Left lung (tissue), 4 donors: ENCODE measurements at regions not wholly inside any gene's neighbourhood (a gene's known extent, or its start where the extent isn't known, plus 50 kb on each side); places are given as distances from the start of the nearest gene placed in this dataset.

ENCODE experiments used
- ATAC-seq: fragments of 200-7000 bp; cut with Tn5 transposase; one replicate; pipeline ENCODE4 v1.9.1; 2020; ENCODE audit warnings: moderate library complexity
- DNase-seq, 4 donors: peaks; one replicate each; pipeline ENCODE4 v3.0.0-alpha.2; 2013 to 2020
- H3K27ac ChIP-seq, 2 donors: fragments of 200-600 bp; sonication (generic) in 1 of 2; one replicate each; pipeline versions ENCODE4 v1.5.0 to v1.8.0; 2020 to 2021
- H3K27me3 ChIP-seq, 2 donors: fragments of 200-600 bp; sonication (generic) in 1 of 2; one replicate each; pipeline versions ENCODE4 v1.5.0 to v1.8.0; 2020 to 2021
- H3K36me3 ChIP-seq, 2 donors: fragments of 200-600 bp; sonication (generic) in 1 of 2; one replicate each; pipeline versions ENCODE4 v1.5.0 to v1.8.0; 2020 to 2021
- H3K4me1 ChIP-seq, 2 donors: fragments of 200-600 bp; one replicate each; pipeline ENCODE4 v1.8.0; 2021
- H3K4me3 ChIP-seq, 2 donors: fragments of 200-600 bp; sonication (generic) in 1 of 2; one replicate each; pipeline versions ENCODE4 v1.5.0 to v1.8.0; 2020 to 2021; ENCODE audit warnings: mild to moderate bottlenecking in 1 of 2
- H3K9me3 ChIP-seq, 2 donors: fragments of 200-600 bp; sonication (generic) in 1 of 2; one replicate each; pipeline versions ENCODE4 v1.5.0 to v1.8.0; 2020 to 2021
- intact Hi-C, 2 donors: fragments of 100-400 bp; cut with DNase I; formaldehyde crosslinking; loops; one replicate each; pipeline versions ENCODE4 v1.11.2 to v1.14.2; 2022
- TF ChIP-seq, protein P1 (sequence below), 2 donors: fragments of 200-600 bp; sonication (generic) in 1 of 2; IDR thresholded peaks; one replicate each; pipeline versions ENCODE4 v1.5.0 to v1.8.0; 2021; ENCODE audit warnings: antibody characterized with exemption in 2 of 2
- donor health status: DM: no; HTN: yes; CAD: no.
- donor health status: DM: no; HTN: no; CAD: no.

DNA sequence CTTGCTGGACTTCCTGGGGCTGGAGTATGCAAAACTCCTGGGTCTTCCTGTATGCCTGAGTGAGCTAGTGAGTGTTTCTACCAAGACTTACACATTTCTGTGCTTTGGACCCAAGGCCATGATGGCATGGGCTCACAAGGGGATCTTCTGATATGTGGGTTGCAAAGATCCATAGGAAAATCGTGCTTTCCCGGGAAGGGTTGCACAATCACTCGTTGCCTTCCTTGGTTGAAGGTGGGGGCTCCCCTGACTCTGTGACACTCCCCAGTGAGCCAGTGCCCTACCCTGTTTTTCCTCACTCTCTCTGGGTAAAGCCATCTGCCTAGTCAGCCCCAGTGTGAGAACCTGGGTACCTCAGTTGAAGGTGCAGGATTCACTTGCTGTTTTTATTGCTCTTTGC lies 114.0 kb upstream of the CCDC179 start:
- no peak overlapping the region for H3K4me3 ChIP-seq
- DNase-seq = no peak
- no peak for ATAC-seq
- H3K36me3 ChIP-seq = no peaks in the 10 kb centered on the region
- H3K27ac ChIP-seq = no peak overlapping the region
- peaks cover 0 to 6% of the 10 kb centered on the region in 2 donors for H3K9me3 ChIP-seq
- intact Hi-C loops = no loop called here
- H3K4me1 ChIP-seq = no peaks in the 10 kb centered on the region
- no peaks in the 10 kb centered on the region for H3K27me3 ChIP-seq
- TF ChIP-seq, protein P1, sequence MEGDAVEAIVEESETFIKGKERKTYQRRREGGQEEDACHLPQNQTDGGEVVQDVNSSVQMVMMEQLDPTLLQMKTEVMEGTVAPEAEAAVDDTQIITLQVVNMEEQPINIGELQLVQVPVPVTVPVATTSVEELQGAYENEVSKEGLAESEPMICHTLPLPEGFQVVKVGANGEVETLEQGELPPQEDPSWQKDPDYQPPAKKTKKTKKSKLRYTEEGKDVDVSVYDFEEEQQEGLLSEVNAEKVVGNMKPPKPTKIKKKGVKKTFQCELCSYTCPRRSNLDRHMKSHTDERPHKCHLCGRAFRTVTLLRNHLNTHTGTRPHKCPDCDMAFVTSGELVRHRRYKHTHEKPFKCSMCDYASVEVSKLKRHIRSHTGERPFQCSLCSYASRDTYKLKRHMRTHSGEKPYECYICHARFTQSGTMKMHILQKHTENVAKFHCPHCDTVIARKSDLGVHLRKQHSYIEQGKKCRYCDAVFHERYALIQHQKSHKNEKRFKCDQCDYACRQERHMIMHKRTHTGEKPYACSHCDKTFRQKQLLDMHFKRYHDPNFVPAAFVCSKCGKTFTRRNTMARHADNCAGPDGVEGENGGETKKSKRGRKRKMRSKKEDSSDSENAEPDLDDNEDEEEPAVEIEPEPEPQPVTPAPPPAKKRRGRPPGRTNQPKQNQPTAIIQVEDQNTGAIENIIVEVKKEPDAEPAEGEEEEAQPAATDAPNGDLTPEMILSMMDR (IDR thresholded peaks at IDR 0.05) = no peak

DNA sequence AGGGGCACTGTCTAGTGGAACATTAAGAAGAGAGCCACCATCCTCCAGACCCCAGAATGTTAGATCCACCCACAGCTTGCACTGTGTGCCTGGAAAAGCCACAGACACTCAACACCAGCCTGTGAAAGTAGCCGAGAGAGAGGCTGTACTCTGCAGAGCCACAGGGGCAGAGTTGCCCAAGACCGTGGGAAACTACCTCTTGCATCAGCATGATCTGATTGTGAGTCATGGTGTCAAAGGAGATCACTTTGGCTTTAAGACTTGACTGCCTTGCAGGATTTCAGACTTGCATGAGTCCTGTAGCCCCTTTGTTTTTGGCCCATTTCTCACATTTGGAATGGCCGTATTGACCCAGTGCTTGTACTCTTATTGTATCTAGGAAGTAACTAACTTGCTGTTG lies 115.9 kb upstream of the CCDC179 start:
- no peaks in the 10 kb centered on the region for H3K36me3 ChIP-seq
- DNase-seq (no peak), ATAC-seq (peak; percentile 23)
- intact Hi-C loops = no loop called here
- TF ChIP-seq, protein P1 (IDR thresholded peaks at IDR 0.05) = no peak
- no peak overlapping the region for H3K4me3 ChIP-seq
- peaks cover 0 to 9% of the 10 kb centered on the region in 2 donors for H3K9me3 ChIP-seq
- no peaks in the 10 kb centered on the region for H3K4me1 ChIP-seq
- no peak overlapping the region for H3K27ac ChIP-seq
- H3K27me3 ChIP-seq = no peaks in the 10 kb centered on the region

DNA sequence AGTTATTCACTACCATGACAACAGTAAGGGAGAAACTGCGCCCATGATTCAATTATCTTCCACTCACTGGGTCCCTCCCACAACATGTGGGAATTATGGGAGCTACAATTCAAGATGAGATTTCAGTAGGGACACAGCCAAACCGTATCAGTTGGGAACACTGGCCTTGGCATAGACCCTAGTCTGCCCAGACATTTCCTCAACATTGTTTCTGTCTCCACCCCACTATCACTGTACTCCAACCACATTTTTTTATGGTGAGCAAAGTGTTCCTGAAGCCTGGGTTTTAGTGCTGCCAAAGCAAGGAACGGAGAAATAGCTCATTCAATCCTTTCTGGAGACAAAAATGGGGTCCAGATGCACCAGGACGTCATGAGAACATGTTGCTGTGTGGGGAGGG lies 122.6 kb upstream of the CCDC179 start:
- DNase-seq (no peak), ATAC-seq (no peak)
- Histone ChIP-seq H3K9me3 (peaks cover 0 to 13% of the 10 kb centered on the region in 2 donors), H3K36me3 (no peaks in the 10 kb centered on the region), H3K27me3 (no peaks in the 10 kb centered on the region), H3K27ac (no peak overlapping the region), H3K4me3 (no peak overlapping the region), H3K4me1 (no peaks in the 10 kb centered on the region)
- TF ChIP-seq, protein P1 (IDR thresholded peaks at IDR 0.05) = no peak
- intact Hi-C loops = no loop called here

DNA sequence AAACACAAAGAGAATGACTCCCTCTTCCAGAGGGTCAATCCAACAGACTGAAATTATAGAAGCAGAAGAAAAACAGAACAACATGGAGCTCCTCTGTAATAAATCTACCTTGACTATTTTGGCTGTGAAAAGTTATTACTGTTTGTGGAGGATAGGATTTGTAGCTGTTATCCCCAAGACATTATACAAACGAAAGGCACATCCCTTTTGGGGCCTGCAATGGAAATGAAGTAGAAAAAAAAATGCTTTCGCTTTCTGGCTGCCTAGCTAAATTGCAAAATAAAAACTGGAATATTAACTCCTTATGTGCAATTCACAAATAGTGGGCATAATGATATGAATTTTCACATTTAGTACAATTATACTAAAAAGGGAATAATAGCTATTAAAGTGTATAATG lies 123.8 kb upstream of the CCDC179 start:
- TF ChIP-seq, protein P1 (IDR thresholded peaks at IDR 0.05) = no peak
- Histone ChIP-seq H3K9me3 (peaks cover 0 to 15% of the 10 kb centered on the region in 2 donors), H3K36me3 (no peaks in the 10 kb centered on the region), H3K27ac (no peak overlapping the region), H3K4me1 (no peaks in the 10 kb centered on the region), H3K4me3 (no peak overlapping the region), H3K27me3 (no peaks in the 10 kb centered on the region)
- peak in 1 of 4 donors; percentile 5 for DNase-seq
- intact Hi-C loops = no loop called here
- ATAC-seq = no peak

DNA sequence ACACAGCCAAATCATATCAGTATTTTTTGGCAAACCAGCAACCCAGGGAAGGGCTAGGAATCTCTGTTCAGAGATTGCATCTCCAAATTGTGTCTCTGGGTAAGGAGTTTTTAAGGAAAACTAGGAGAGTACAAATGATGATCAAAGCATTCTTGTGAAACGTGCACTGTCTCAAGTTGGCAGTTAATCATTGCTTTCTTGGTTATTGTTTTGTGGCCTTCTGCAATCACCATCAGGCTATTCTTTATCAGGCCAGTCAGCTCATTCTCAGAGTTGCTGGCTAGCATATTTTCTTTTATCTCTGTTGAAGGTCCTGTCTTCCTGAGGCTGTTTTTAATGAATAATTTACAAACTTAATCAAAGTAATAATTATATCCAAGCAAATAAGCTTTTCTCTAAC lies 129.1 kb upstream of the CCDC179 start:
- intact Hi-C loops = no loop called here
- TF ChIP-seq, protein P1 (IDR thresholded peaks at IDR 0.05) = no peak

More for the DNA sequence above, 129.1 kb upstream of the CCDC179 start:
- Histone ChIP-seq H3K9me3 (peaks cover 0 to 46% of the 10 kb centered on the region in 2 donors), H3K4me1 (no peaks in the 10 kb centered on the region), H3K27me3 (no peaks in the 10 kb centered on the region), H3K4me3 (no peak overlapping the region), H3K27ac (no peak overlapping the region), H3K36me3 (no peaks in the 10 kb centered on the region)
- ATAC-seq = no peak
- DNase-seq = peak in 1 of 4 donors; percentile 13
